HL-60 (cell line): ENCODE measurements at regions not wholly inside any gene's neighbourhood (a gene's known extent, or its start where the extent isn't known, plus 50 kb on each side); places are given as distances from the start of the nearest gene placed in this dataset.

Source experiments
- DNase-seq, 2 experiments: peaks; one replicate each; pipeline ENCODE4 v3.0.0-alpha.2; 2010 to 2020; ENCODE audit warnings: low read depth in 1 of 2, low spot score in 1 of 2
- H3K27ac ChIP-seq: fragments of 250-450 bp; sonication (Bioruptor Pico); replicated peaks from 2 replicates; pipeline ENCODE4 v1.5.1; 2020; ENCODE audit warnings: mild to moderate bottlenecking, moderate library complexity
- H3K27me3 ChIP-seq: fragments of 250-450 bp; sonication (Bioruptor Pico); 2 replicates; pipeline ENCODE4 v1.5.1; 2021; ENCODE audit warnings: mild to moderate bottlenecking, moderate library complexity; ENCODE audit not compliant: insufficient read depth, poor library complexity, severe bottlenecking
- H3K4me3 ChIP-seq: replicated peaks from 2 replicates; pipeline ENCODE4 v1.5.1; 2011; ENCODE audit warnings: mild to moderate bottlenecking, control low read depth, low read length; ENCODE audit not compliant: insufficient read depth
- GABPA ChIP-seq: IDR thresholded peaks from 2 replicates; pipeline ENCODE4 v1.6.1; 2012; ENCODE audit warnings: low read depth
- POLR2AphosphoS5 ChIP-seq: IDR thresholded peaks from 2 replicates; pipeline ENCODE4 v1.6.1; 2012; ENCODE audit warnings: low read depth
- SPI1 ChIP-seq: IDR thresholded peaks from 2 replicates; pipeline ENCODE4 v1.6.1; 2012; ENCODE audit warnings: low read depth, mild to moderate bottlenecking, borderline replicate concordance
- TF ChIP-seq, protein P1 (sequence below): IDR thresholded peaks from 2 replicates; pipeline ENCODE4 v1.6.1; 2012; ENCODE audit warnings: low read depth; ENCODE audit not compliant: insufficient replicate concordance
- TF ChIP-seq, protein P2 (sequence below): IDR thresholded peaks from one replicate; pipeline ENCODE4 v1.5.1; 2011; ENCODE audit warnings: low read length, control low read depth, inconsistent platforms; ENCODE audit not compliant: insufficient read depth

DNA sequence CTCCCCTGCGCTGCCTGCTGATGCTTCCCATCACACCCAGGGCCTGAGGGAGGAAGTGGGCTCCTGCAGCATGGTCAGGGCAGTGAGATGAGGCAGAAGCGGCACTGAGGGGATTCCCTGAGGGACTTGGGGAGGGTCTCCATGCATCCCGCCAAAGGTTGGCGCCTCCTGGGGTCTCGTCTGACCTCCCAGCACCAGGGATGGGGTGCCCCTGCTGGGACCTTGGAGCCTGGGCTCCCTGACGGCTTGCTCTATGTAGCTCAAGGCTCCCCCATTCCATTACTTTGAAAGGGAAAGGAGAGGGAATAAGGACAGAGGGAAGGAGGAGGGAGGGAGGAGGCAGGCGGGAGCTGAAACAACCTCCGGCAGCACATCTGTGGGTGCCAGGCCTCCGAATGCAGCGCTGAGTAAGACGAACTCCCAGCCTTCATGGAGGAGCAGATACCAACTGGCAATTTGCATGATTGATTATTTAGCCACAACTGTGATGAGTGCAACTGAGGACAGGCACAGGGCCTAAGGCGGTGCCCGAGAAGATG lies 259.3 kb downstream of the ERMARD start:
- TF ChIP-seq SPI1 (no peak), POLR2AphosphoS5 (no peak), GABPA (no peak)
- TF ChIP-seq, protein P1, sequence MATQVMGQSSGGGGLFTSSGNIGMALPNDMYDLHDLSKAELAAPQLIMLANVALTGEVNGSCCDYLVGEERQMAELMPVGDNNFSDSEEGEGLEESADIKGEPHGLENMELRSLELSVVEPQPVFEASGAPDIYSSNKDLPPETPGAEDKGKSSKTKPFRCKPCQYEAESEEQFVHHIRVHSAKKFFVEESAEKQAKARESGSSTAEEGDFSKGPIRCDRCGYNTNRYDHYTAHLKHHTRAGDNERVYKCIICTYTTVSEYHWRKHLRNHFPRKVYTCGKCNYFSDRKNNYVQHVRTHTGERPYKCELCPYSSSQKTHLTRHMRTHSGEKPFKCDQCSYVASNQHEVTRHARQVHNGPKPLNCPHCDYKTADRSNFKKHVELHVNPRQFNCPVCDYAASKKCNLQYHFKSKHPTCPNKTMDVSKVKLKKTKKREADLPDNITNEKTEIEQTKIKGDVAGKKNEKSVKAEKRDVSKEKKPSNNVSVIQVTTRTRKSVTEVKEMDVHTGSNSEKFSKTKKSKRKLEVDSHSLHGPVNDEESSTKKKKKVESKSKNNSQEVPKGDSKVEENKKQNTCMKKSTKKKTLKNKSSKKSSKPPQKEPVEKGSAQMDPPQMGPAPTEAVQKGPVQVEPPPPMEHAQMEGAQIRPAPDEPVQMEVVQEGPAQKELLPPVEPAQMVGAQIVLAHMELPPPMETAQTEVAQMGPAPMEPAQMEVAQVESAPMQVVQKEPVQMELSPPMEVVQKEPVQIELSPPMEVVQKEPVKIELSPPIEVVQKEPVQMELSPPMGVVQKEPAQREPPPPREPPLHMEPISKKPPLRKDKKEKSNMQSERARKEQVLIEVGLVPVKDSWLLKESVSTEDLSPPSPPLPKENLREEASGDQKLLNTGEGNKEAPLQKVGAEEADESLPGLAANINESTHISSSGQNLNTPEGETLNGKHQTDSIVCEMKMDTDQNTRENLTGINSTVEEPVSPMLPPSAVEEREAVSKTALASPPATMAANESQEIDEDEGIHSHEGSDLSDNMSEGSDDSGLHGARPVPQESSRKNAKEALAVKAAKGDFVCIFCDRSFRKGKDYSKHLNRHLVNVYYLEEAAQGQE: no peak
- TF ChIP-seq, protein P2, sequence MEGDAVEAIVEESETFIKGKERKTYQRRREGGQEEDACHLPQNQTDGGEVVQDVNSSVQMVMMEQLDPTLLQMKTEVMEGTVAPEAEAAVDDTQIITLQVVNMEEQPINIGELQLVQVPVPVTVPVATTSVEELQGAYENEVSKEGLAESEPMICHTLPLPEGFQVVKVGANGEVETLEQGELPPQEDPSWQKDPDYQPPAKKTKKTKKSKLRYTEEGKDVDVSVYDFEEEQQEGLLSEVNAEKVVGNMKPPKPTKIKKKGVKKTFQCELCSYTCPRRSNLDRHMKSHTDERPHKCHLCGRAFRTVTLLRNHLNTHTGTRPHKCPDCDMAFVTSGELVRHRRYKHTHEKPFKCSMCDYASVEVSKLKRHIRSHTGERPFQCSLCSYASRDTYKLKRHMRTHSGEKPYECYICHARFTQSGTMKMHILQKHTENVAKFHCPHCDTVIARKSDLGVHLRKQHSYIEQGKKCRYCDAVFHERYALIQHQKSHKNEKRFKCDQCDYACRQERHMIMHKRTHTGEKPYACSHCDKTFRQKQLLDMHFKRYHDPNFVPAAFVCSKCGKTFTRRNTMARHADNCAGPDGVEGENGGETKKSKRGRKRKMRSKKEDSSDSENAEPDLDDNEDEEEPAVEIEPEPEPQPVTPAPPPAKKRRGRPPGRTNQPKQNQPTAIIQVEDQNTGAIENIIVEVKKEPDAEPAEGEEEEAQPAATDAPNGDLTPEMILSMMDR: no peak
- no peak overlapping the region for H3K4me3 ChIP-seq
- no peaks in the 10 kb centered on the region for H3K27me3 ChIP-seq
- no peak for DNase-seq
- H3K27ac ChIP-seq: no peak overlapping the region

DNA sequence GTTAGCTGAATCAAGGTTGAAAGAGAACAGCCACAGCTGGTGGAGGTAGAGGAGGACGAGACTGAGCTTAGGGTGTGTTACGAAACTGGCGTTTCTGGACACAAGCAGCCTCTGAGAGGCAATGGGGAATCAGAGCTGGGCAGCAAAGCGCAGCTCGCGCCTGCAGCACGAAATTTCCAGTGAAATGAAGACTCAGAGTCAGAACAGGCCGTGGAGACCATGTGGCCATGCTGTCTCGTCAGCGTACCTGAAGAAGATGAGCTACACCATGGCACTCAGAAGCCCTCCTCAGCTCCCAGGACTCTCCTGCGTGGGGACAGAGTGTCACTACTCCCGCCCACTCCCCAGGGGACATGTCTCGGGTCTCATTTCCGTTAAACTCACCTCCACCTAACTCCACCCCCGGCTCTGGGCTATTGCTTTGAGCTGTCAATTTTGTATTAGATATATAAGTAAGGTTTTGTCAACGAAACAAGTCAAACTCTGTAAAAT lies 256.9 kb downstream of the ERMARD start:
- no peak overlapping the region for H3K4me3 ChIP-seq
- no peak for DNase-seq
- TF ChIP-seq, protein P2: no peak
- TF ChIP-seq, protein P1: no peak
- TF ChIP-seq SPI1: no peak
- TF ChIP-seq POLR2AphosphoS5: no peak
- no peak for TF ChIP-seq GABPA
- H3K27me3 ChIP-seq: no peaks in the 10 kb centered on the region
- no peak overlapping the region for H3K27ac ChIP-seq

DNA sequence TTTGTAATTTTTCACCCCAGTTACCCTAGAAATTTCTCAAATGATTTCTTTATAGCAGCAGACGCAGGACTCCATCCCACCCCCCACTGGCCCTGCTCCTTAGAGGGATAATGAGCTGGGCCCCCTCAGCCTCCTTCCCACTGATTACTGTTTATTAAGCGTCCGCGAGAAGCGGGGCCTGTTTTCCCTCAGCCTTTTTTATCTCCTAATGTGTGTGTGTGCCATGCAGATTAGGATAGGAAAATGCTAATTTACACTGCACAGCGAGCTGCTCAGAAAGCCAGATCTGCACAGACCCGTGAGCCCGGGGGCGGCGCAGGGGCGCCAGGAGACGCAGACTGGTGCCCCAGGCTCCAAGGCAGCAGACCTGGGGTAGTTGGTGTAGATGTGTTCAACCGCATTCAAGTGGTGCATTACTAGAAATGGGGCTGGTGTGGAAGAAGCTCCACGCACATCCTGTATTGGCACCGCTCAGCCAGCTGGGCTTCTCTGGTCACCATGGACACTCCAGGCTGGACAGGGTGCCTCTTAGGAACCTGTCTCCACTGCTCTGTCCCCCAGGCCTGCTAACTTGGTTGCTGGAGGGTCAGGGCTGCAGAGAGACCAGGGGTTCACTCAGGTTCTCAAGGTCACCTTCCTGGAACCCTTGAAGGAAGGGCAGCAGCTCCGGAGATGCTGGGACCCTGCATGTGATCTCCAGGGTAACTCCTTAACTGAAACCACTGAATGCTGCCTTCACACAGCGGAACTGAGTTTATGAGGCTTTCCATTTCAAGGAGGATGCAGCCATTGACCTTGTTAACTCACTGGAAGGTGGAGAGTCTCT lies 256.3 kb downstream of the ERMARD start:
- no peaks in the 10 kb centered on the region for H3K27me3 ChIP-seq
- DNase-seq: no peak
- no peak overlapping the region for H3K27ac ChIP-seq
- TF ChIP-seq, protein P2: no peak
- no peak for TF ChIP-seq SPI1
- no peak for TF ChIP-seq POLR2AphosphoS5
- TF ChIP-seq GABPA: no peak
- TF ChIP-seq, protein P1: no peak
- no peak overlapping the region for H3K4me3 ChIP-seq
